Activated CD4-positive, alpha-beta memory T cell treated with anti-CD3 and anti-CD28 coated beads for 36 hours (primary cell): ENCODE measurements at regions not wholly inside any gene's neighbourhood (a gene's known extent, or its start where the extent isn't known, plus 50 kb on each side); places are given as distances from the start of the nearest gene placed in this dataset.

Source experiments
- CTCF ChIA-PET: fragments of 350-600 bp; sonication (Branson Sonifier 250); formaldehyde crosslinking; loops from one replicate; lab custom pipeline; 2021; ENCODE audit warnings: antibody characterized with exemption, inconsistent platforms; lab: Charles Lee
- POLR2A ChIA-PET: fragments of 350-600 bp; sonication (Branson Sonifier 250); formaldehyde crosslinking; loops from one replicate; lab custom pipeline; 2021; ENCODE audit warnings: antibody characterized with exemption; lab: Charles Lee
- DNase-seq: peaks from one replicate; pipeline ENCODE4 v3.0.0-alpha.2; 2020
- H3K27ac Mint-ChIP-seq: one replicate; pipeline ENCODE4 v1.8.0; 2021; ENCODE audit warnings: mixed read lengths
- H3K27me3 Mint-ChIP-seq: one replicate; pipeline ENCODE4 v1.8.0; 2021; ENCODE audit warnings: mixed read lengths
- H3K36me3 Mint-ChIP-seq: one replicate; pipeline ENCODE4 v1.8.0; 2021; ENCODE audit warnings: mixed read lengths
- H3K4me1 Mint-ChIP-seq: one replicate; pipeline ENCODE4 v1.8.0; 2021; ENCODE audit warnings: low read depth, mixed read lengths
- H3K4me3 Mint-ChIP-seq: one replicate; pipeline ENCODE4 v1.8.0; 2021; ENCODE audit warnings: mild to moderate bottlenecking, mixed read lengths
- H3K9me3 Mint-ChIP-seq: one replicate; pipeline ENCODE4 v1.8.0; 2021; ENCODE audit warnings: mixed read lengths
- intact Hi-C: fragments of 100-400 bp; cut with micrococcal nuclease; formaldehyde crosslinking; loops from one replicate; pipeline ENCODE4 v1.15.1; 2023

DNA sequence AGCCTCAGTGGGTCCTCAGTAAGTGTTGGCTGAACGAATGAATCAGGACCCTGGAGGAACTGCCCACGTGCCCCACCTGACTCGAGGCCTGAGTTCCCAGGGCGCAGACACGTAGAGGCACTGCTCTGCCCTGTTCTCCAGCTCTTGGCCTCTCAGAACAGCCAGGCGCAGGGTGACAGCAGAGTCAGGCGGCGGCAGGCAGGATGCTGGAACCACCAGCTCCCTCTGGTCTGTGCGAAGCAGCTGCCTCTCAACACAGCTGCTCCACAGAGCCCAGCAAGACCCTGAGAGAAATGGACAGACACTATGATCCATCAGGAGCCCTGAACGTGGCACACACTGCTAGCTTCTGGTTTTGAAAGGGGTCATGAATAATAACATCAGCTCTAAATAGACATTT is 53.1 kb upstream of the BCO1 start:
- no peak overlapping the region for H3K27ac Mint-ChIP-seq
- H3K9me3 Mint-ChIP-seq: no peaks in the 10 kb centered on the region
- no peaks in the 10 kb centered on the region for H3K36me3 Mint-ChIP-seq
- H3K4me1 Mint-ChIP-seq: no peaks in the 10 kb centered on the region
- ChIA-PET POLR2A (interaction anchor here (0.6 kb wide), 1 partner anchor 107 kb away, joined by 3 read pairs; no protein-coding TSS in a partner anchor), CTCF (no interaction called here)
- no peak overlapping the region for H3K4me3 Mint-ChIP-seq
- H3K27me3 Mint-ChIP-seq: peaks cover 6% of the 10 kb centered on the region
- intact Hi-C loops: no loop called here
- DNase-seq: no peak

DNA sequence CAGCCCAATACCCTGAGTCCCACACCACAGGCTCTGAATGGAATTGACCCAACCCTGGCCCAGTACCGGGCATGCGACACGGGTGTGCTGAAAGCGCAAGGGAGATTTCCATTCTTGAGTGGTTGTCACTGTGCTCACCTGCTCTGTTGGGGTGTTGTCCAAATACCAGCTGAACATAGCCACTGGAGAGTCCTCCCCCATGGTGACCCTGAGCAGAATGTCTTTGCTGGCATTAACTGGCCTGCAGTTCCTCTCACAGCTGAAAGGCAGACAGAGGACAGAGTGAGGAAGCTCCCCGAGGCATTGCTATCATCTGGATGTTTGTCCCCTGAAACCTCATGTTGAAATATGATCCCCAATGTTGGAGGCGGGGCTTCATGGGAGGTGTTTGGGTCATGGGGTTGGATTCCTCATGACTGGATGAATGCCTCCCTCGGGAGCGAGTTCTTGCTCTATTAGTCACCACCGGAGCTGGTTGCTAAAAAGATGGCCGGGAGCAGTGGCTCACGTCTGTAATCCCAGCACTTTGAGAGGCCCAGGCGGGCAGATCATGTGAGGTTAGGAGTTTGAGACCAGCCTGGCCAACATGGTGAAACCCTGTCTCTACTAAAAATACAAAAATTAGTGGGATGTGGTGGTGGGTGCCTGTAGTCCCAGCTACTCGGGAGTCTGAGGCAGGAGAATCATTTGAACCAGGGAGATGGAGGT is 57.3 kb upstream of the BCO1 start:
- Mint-ChIP-seq H3K36me3 (no peaks in the 10 kb centered on the region), H3K9me3 (no peaks in the 10 kb centered on the region), H3K4me1 (no peaks in the 10 kb centered on the region), H3K4me3 (no peak overlapping the region), H3K27ac (no peak overlapping the region), H3K27me3 (peaks cover 11% of the 10 kb centered on the region)
- no peak for DNase-seq
- CTCF ChIA-PET: no interaction called here
- POLR2A ChIA-PET: no interaction called here
- intact Hi-C loops: no loop called here

DNA sequence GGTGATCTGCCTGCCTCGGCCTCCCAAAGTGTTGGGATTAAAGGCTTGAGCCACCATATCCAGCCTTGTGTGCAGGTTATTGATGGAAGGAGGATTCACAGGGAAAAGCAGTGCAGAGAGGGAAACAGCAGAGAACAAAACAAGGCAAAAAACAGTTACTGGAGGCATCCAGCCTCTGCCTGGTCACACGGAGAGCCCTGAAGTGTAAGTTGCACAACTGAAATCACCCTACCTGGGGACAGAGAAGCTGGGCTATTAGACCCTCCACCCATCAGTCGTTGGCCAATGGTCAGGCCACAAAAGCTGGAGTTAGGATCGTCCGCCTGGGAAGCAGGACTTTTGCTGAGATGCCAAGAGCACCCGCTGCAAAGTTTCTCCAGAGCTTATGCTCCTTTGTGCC is 57.9 kb upstream of the BCO1 start:
- Mint-ChIP-seq H3K27me3 (peaks cover 11% of the 10 kb centered on the region), H3K4me3 (no peak overlapping the region), H3K27ac (no peak overlapping the region), H3K9me3 (no peaks in the 10 kb centered on the region), H3K36me3 (no peaks in the 10 kb centered on the region), H3K4me1 (no peaks in the 10 kb centered on the region)
- DNase-seq: no peak
- ChIA-PET CTCF (no interaction called here), POLR2A (no interaction called here)
- intact Hi-C loops: no loop called here

DNA sequence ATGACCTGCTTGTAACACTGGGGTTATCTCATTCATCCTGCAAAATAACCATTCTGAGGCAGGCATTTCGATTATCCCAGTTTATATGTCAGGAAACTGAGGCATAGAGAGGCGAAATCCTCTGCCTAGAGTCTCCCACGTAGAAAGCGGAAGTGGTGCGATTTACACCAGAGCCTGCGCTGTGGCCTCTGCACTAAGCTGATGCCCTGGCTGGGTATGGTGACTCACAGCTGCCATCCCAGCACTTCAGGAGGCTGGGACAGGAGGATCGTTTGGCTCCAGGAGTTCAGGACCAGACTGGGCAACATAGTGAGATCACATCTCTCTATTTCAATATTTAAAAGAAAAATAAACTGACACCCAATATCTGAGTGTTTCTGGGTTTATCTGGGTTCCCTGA is 59.3 kb upstream of the BCO1 start:
- Mint-ChIP-seq H3K27me3 (peaks cover 9% of the 10 kb centered on the region), H3K36me3 (no peaks in the 10 kb centered on the region), H3K4me1 (no peaks in the 10 kb centered on the region), H3K9me3 (no peaks in the 10 kb centered on the region), H3K4me3 (no peak overlapping the region), H3K27ac (no peak overlapping the region)
- POLR2A ChIA-PET: no interaction called here
- no peak for DNase-seq
- CTCF ChIA-PET: no interaction called here
- intact Hi-C loops: no loop called here

DNA sequence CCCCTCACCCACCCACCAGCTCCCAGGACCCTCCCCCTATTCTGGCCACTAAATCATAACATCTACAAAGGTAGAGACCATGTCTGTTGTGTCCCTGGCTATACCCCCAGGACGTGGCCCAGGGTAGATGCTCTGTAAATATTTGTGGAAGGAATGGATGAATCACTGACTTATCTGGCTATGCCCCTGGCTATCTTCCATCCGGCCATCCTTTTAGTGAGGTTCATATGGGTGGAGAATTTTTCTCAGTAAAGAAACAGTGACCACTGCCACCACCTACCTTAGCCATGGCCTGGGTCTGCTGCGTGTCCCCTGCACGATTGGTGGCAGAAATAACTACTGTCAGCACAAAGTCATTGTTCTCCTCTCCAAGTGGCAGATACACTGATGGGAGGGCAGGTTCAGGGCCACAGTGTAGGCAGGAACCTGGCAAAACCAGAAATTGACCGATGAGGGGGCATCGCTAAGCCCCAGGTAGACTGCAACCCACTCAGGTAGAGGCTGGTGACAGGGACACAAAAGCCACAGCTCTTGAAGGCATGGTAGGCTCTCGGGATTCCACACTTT is 63.1 kb upstream of the BCO1 start:
- no peak for DNase-seq

DNA sequence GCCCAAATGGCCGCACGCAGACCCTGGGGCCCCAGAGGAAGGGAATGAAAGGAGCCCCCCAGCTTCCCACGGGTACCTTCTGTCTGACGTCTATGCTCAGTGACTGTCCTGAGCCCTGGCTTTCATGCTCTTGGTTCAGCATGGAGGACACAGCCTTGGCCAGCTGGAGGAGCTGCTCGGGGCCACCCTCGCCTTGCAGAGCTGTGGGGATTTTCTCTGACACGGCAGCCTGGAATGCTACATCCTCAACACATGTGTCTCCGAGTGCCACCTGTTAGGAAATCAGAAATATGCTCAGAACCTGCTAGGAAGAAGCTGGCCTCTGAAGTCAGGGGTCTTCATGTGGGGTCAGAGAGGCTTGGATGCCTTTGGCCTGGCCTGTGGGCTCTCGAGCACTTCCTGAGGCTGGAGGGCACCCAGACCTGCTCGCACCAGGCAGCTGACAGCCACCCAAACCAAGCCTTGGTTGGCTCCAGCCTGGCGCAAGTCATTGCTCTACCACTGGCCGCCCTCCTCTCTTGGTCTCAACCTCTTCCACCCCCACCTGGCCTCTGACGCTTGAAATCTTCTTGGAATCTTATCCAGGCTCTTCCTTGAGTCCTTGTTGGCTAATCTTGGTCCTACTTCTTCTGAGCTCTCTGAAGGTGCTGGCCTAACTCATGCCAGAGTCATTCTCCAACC is 63.7 kb upstream of the BCO1 start:
- Mint-ChIP-seq H3K4me3 (no peak overlapping the region), H3K27ac (no peak overlapping the region), H3K36me3 (no peaks in the 10 kb centered on the region), H3K27me3 (peaks cover 4% of the 10 kb centered on the region), H3K9me3 (no peaks in the 10 kb centered on the region), H3K4me1 (no peaks in the 10 kb centered on the region)
- ChIA-PET CTCF (interaction anchor here (1.4 kb wide), 1 partner anchor 30 kb away, joined by 3 read pairs; no protein-coding TSS in a partner anchor), POLR2A (no interaction called here)
- DNase-seq: no peak
- intact Hi-C loops: no loop called here

More for the DNA sequence above, 63.1 kb upstream of the BCO1 start:
- no peaks in the 10 kb centered on the region for H3K9me3 Mint-ChIP-seq
- H3K36me3 Mint-ChIP-seq: no peaks in the 10 kb centered on the region
- no peak overlapping the region for H3K4me3 Mint-ChIP-seq
- CTCF ChIA-PET: interaction anchor here (1.4 kb wide), 1 partner anchor 30 kb away, joined by 3 read pairs; no protein-coding TSS in a partner anchor
- intact Hi-C loops: no loop called here
- peaks cover 4% of the 10 kb centered on the region for H3K27me3 Mint-ChIP-seq
- POLR2A ChIA-PET: no interaction called here
- H3K4me1 Mint-ChIP-seq: no peaks in the 10 kb centered on the region
- no peak overlapping the region for H3K27ac Mint-ChIP-seq

DNA sequence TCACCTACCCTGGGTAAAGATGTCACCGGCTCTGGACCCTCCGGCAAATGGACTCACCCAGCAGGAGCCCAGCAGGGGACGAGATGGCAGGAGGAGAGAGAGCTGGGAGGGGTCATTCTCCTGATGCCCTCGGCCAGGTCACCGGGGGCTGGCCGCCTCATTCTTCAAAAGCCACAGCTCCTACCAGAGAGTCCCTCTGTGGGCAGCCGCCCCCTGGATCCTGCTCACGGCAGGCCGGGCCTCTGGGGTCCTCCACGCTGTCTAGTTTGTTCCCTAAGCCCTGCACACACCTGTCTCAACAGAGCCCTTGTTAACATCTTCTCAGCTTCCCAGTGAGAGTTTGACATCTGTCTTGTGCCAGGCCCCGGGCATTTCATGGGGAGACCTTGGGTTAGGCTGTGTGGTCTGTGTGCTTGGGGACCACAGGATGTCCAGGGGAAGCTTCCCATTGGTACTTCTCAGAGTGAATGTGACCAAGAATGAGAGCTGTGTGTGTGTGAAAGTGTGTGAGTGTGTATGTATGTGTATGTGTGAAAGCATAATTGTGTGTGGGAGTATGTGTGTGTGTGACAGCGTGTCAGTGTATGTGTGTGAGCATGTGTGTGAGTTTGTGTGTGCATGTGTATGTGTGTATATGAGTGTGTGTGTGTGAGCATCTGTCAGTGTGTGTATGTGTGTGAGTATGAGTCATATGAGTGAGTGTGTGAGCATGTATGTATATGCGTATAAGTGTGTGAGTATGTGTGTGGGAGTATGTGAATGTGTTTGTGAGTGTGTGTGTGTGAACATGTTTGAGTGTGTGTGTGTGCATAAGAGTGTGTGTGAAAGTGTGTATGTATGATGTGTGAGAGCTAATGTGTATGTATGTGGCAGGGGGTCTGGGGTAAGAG is 65.5 kb upstream of the BCO1 start:
- H3K36me3 Mint-ChIP-seq: no peaks in the 10 kb centered on the region
- POLR2A ChIA-PET: no interaction called here
- no peaks in the 10 kb centered on the region for H3K4me1 Mint-ChIP-seq

DNA sequence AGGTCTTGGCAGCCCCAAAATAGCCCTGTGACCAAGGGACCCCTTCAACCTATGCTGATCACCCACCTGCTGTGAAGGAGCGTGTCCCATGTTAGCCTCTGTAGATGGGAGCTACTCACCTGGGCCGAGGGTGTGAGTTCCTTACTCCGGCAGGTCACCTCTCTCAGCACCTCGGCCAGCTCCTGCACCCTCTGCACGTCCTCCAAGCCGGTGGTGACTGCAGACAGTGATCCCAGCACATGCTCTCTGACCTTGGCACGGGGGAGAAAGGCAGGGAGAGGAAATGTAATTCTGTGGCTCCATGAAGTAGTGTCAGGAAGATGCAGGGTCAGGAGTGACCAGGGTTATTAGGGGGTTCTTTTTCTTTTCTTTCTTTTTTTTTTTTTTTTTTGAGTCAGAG is 67.7 kb upstream of the BCO1 start:
- H3K4me3 Mint-ChIP-seq: no peak overlapping the region
- CTCF ChIA-PET: no interaction called here
- intact Hi-C loops: no loop called here
- peaks cover 5% of the 10 kb centered on the region for H3K27me3 Mint-ChIP-seq
- H3K9me3 Mint-ChIP-seq: no peaks in the 10 kb centered on the region
- H3K27ac Mint-ChIP-seq: no peak overlapping the region
- DNase-seq: peak; percentile 13
- POLR2A ChIA-PET: no interaction called here
- H3K36me3 Mint-ChIP-seq: no peaks in the 10 kb centered on the region
- H3K4me1 Mint-ChIP-seq: no peaks in the 10 kb centered on the region

More for the DNA sequence above, 65.5 kb upstream of the BCO1 start:
- intact Hi-C loops: no loop called here
- H3K9me3 Mint-ChIP-seq: no peaks in the 10 kb centered on the region
- H3K4me3 Mint-ChIP-seq: no peak overlapping the region
- no peak for DNase-seq
- H3K27me3 Mint-ChIP-seq: peaks cover 7% of the 10 kb centered on the region
- CTCF ChIA-PET: no interaction called here
- H3K27ac Mint-ChIP-seq: no peak overlapping the region

DNA sequence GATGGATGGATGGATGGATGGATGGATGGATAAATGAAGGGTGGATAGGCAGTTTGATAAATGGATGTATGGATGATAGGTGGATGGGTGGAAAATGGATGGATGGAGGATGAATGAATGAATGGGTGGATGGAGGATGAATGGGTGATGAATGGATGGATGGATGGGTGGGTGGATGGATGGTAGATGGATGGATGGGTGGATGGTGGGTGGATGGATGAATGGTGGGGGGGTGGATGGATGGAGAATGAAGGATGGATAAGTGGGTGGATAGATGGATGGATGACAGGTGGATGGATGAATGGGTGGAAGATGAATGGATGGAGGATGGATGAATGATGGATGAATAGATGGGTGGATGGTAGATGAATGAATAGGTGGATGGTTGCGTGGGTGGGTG is 70.1 kb upstream of the BCO1 start:
- ChIA-PET POLR2A (no interaction called here), CTCF (no interaction called here)
- Mint-ChIP-seq H3K4me1 (no peaks in the 10 kb centered on the region), H3K4me3 (no peak overlapping the region), H3K27ac (no peak overlapping the region), H3K27me3 (peaks cover 5% of the 10 kb centered on the region), H3K36me3 (no peaks in the 10 kb centered on the region), H3K9me3 (no peaks in the 10 kb centered on the region)
- intact Hi-C loops: no loop called here
- DNase-seq: no peak

DNA sequence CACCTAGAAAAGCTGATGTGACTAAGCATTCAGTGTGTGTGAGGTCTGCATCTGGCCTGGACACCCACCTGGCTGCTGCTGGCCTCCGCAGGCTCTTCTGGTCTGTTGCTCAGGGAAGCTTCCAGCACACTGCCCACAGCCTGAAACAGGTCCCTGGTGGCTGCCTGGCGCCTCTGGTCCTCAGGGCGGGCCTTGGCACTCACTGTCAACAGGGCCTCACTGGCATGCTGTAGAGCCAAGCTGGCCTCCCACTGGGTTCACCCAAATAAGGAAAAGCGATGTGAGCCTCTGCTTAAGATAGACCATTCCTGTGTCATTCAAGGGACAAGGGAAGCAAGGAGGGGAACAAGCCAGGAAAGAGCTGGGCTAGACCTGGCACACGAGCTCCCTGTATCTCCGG is 70.6 kb upstream of the BCO1 start:
- CTCF ChIA-PET: no interaction called here
- DNase-seq: no peak
- Mint-ChIP-seq H3K4me3 (no peak overlapping the region), H3K9me3 (no peaks in the 10 kb centered on the region), H3K36me3 (no peaks in the 10 kb centered on the region), H3K27me3 (peaks cover 5% of the 10 kb centered on the region), H3K4me1 (no peaks in the 10 kb centered on the region), H3K27ac (no peak overlapping the region)
- intact Hi-C loops: no loop called here
- POLR2A ChIA-PET: no interaction called here

DNA sequence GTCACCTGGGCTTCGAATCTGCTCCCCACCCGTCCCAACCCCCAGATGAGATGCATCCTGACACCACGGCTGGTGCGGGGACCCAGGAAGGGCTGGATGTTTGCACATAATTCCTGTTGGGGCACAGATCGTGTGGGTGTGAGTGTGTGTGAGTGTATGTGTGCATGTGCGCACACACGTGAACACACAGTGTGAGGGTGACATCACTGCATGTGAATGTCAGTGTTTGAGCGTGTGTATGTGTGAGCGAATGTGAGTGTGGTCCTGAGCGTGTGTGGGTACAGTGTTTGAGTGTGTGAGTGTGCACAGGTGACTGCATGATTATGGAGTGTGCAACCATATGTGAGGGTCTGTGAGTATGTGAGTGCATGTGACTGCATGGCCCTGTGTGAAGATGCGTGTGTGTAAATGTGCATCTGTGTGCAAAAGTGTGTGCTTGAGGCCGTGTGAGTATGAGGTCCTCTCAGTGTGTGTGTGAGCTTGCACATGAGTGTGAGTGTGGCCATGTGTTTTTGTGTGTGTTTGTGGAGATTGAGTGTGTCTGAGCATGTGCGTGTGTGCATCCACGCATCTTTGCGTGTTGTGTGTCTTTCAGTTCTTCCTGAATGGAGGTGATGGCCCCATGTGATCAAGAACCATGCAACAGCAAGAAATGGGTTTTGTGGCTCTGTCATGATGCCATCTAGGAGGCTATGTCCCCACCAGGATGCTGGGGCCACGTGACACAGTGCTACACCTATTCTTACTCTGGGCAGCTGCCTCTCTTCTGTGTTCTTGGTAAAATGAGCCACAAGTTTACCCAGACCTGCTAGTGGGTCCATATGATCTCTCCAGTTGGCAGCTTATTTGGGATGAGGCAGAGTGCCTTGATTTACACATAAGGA is 70.5 kb upstream of the GCSH start:
- no peaks in the 10 kb centered on the region for H3K36me3 Mint-ChIP-seq
- POLR2A ChIA-PET: no interaction called here

More for the DNA sequence above, 70.5 kb upstream of the GCSH start:
- no peaks in the 10 kb centered on the region for H3K4me1 Mint-ChIP-seq
- DNase-seq: no peak
- H3K27ac Mint-ChIP-seq: no peak overlapping the region
- CTCF ChIA-PET: no interaction called here
- peaks cover 5% of the 10 kb centered on the region for H3K27me3 Mint-ChIP-seq
- H3K9me3 Mint-ChIP-seq: no peaks in the 10 kb centered on the region
- H3K4me3 Mint-ChIP-seq: no peak overlapping the region
- intact Hi-C loops: no loop called here
